DMS 273 (cell line): ENCODE measurements at regions not wholly inside any gene's neighbourhood (a gene's known extent, or its start where the extent isn't known, plus 50 kb on each side); places are given as distances from the start of the nearest gene placed in this dataset.

Experiments
- DNase-seq: peaks from one replicate; lab custom pipeline; 2025; ENCODE audit not compliant: unreplicated experiment; lab: John Stamatoyannopoulos, UW

DNA sequence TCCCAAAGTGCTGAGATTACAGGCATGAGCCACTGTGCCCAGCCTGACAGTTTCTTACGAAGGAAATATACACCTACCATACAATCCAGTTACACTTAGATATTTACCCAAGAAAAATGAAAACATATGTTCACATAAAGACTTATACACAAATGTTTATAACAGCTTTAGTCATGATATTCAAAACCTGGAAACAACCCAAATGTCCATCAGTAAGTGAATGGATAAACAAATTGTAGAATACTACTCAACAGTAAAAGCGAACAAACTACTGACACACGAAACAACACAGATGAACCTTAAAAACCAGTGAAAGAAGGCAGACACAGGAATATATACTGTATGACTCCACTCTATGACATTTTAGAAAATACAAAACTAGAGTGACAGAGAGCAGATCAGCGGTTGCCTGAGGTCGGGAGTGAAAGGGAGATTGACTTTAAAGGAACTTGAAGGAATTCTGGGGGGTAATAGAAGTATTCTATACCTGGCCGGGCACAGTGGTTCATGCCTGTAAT, 83.6 kb downstream of the SPRING1 start:
- DNase-seq = no peak

GRCh38 chr12:116651089-116651488, 86.8 kb downstream of the SPRING1 start:
- no peak for DNase-seq

DNA sequence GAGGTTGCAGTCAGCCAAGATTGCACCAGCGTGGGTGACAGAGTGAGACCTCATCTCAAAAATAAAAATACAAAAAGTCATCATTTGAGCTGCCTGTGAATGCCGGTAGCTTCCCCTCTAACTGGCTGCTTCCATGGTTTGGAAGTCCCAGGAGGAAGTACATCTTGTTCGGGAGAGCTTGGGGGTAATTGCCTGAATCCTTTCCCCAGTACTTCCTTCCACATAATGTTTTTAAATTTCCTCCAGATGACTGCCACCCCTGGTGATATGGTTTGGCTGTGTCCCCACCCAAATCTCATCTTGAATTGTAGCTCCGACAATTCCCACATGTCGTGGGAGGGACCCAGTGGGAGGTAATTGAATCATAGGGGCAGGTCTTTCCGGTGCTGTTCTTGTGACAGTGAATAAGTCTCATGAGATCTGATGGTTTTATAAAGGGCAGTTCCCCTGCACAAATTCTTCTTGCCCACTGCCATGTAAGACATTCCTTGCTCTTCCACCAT, 87.2 kb downstream of the SPRING1 start:
- no peak for DNase-seq

GRCh38 chr12:116650062-116650461, 87.8 kb downstream of the SPRING1 start:
- no peak for DNase-seq

DNA sequence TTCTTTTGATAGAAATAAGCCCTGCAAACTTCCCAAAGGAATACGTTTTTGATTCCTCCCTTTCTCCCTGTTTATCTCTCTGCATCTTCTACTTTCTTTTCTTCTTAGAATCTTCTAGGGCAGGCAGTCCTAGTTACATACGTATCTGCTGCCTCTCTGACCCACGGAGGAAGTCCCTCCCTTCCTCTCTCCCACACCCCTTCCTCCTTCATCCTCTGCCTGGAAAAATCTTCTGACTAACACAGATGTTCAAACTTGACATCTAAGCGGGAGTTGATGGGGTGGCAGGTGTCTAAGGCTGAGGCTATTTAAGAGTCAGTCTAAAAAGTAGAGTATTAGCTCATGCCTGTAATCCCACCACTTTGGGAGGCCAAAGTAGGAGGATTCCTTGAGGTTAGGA, 88.6 kb downstream of the MAP1LC3B2 start:
- DNase-seq = no peak

GRCh38 chr12:116646901-116647300, 87.7 kb downstream of the MAP1LC3B2 start:
- DNase-seq = no peak

GRCh38 chr12:116644806-116645205, 85.6 kb downstream of the MAP1LC3B2 start:
- no peak for DNase-seq

GRCh38 chr12:116642683-116643082, 83.5 kb downstream of the MAP1LC3B2 start:
- no peak for DNase-seq

- no peak for DNase-seq
Observed at GRCh38 chr12:116642106-116642505, 82.9 kb downstream of the MAP1LC3B2 start.

DNA sequence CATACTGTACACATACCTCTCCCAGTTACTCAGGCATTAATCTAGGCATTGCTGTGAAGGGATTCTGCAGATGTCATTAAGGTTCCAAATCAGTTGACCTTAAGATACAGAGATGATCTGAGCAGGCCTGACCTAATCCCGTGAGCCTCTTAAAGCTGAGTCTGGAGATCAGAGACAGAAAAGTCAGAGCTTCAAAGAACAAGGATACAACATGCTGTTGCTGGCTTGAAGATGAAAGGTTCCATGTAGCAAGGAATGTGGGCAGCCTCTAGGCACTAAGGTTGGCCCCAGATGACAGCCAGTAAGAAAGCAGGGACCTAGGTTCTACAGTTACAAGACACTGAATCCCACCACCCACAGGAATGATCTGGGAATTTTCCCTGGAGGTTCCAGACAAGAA, 81.1 kb downstream of the MAP1LC3B2 start:
- DNase-seq = no peak

DNA sequence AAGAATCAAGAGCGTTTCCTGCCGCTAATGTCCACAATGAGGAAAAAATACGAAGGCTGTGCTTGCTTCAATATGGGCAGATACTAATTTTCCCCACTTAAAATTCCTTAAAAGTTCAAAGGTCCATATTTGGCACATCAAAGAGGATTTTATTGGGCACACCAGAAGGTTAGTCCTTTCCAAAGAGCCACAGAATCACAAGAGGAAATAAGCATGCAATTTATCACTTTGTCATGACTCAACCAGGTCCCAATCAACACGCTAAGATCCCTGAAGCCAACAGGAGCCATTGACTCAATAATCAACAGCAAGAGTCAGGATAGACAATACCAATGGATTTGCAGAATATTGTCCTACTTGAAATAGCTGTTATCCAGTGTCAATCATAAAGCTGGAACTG, 80.6 kb downstream of the MAP1LC3B2 start:
- no peak for DNase-seq

DNA sequence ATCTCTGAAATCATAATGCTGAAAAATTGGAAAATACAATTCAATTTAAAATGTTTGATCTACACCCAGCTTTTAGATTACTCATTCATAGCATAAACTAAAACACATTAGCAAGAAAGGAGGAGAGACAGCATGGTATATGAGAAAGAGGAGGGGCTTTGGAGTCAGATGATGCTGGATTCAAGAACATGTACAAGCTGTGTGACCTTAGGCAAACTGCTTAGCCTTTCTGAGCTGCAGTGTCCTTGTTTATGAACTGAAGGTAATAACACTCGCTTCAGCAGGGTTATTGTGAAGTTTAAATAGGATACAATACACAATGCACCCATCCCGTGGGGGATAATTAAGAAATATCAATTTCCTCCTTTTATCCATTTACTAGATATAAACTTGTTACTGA, 79.2 kb downstream of the MAP1LC3B2 start:
- no peak for DNase-seq

DNA sequence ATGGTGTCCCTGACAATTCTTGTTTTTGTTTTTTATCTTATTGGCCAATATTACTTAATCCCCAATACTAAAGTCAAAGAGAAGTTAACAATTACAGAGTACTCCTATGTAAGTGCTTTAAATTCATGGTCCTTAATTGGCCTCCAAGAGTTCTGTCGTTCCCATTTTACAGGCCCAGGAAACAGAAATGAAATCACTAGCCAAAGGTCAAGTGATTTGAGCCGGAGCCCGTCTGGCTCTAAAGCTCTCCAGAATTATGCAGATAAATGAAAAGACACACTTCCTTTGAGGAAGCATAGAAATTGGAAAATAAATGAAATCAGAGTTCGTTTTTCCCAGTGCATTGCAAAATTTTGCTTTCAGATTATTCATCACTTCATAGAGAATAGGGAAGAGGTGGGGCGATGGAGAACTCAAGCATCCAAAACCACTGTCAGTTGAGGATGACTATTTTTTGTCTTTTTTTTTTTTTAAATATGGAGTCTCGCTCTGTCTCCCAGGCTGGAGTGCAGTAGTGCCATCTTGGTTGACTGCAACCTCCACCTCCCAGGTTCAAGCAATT, 78.5 kb downstream of the MAP1LC3B2 start:
- no peak for DNase-seq

DNA sequence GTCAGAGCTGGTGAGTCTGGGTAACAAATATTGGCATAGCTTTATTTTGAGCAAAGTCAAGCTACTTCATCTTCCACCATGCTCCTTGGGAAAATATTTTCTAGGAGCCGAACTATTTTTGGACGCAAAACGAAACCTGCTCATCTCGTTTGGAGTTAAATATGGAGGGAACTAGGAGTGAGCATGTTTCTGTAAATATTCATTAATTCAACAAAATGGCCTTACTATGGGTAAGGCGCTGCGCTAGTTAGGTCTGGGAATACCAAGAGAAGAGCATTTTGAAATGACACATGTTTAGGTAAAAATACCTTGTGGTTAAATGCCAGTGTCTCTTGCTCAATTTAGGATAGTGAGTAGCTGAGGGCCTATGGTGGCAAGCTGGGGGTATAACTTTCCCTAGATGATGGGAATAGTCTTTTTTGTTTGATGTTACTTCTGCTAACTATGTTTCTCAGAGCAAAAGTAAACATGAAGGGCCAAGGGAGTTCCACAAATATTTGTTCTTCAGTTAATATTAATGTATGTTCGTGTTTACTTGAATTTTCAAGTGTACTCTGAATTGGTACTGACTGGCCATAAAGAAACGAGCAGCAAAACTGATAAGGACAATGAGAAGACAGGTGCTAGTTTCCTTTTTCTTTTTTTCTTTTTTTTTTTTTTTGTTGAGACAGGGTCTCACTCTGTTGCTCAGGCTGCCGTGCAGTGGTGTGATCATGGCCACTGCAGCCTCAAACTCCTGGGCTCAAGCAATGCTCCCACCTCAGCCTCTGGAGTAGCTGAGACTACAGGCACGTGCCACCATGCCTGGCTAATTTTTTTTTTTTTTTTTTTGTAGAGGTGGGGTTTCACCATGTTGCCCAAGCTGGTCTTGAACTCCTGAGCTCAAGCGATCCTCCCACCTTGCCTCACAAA, 77.7 kb downstream of the MAP1LC3B2 start:
- DNase-seq = no peak

GRCh38 chr12:116635487-116635886, 76.3 kb downstream of the MAP1LC3B2 start:
- DNase-seq = no peak

DNA sequence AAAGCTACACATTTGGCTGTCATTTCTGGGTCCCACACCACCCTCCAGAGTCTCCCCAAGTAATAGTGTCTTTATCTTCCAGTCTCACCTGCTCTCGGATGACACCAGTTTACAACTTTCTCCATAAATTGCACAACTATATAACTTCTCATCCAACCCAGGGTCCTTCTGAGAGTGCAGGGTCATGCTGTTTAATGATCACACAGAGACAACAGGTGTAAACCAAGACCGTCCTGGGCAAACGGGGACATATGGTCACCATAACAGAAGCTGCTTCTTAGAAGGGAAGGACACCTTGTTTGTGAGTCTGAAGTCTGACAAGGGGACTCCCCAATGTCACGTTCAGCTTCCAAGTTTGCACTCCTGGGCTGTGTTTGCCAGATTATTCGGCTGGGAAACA, 74.3 kb downstream of the MAP1LC3B2 start:
- DNase-seq = no peak

DNA sequence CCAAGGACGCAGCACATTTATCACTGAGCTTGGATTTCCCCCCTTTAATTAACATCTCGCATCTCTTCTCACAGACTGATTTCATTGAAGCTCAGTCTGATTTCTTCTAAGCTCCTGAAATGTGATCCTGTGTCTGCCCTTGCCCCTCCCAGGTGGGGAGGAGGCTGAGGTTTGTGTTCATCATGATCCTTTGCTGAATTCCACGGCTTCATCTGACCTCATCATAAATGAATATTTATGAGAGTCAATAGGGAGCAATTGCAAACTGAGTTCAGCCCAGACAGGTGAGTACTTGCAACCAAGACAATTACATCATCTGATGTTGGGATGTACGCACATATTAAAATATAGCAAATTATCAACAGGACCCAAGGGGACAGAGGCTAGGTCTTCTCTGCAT, 72.4 kb downstream of the MAP1LC3B2 start:
- peak; percentile 25 for DNase-seq

DNA sequence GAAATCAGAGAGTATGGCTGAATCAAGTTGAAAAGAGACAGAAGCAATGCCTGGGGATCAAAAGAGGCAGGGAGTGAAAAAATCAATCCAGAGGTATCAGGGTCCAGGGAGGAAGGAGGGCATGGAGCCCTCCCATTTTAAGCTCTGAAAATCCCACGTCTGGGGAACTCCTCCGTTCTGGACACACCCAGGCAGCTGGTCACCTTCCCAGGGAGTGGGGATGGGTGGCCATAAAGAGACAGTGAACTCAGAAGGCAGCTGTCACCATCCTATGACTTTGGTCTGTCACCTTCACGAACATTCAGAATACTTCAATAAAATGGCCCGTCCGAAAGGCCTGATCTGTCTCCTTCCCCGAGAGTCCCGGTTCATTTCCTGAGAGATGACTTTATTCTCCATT, 71.6 kb downstream of the MAP1LC3B2 start:
- no peak for DNase-seq

GRCh38 chr12:116629480-116629879, 70.3 kb downstream of the MAP1LC3B2 start:
- DNase-seq = no peak

DNA sequence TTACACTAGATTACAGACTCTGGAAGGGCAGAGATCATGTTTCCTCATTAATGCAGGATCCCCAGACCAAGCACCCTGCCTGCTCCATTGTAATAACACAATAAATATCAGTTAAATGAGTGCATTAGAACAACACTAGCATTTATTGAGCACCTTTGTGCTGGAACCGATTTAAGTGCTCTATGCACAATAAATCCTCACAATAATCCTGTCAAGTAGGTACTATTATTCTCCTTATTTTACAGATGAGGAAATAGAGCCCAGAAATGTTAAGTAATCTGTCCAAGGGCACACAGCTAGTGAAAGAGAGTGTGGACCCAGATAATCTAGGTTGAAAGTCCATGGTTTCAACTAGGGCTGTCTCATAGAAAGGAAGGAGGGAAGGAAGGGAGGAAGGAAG, 69.8 kb downstream of the MAP1LC3B2 start:
- no peak for DNase-seq

DNA sequence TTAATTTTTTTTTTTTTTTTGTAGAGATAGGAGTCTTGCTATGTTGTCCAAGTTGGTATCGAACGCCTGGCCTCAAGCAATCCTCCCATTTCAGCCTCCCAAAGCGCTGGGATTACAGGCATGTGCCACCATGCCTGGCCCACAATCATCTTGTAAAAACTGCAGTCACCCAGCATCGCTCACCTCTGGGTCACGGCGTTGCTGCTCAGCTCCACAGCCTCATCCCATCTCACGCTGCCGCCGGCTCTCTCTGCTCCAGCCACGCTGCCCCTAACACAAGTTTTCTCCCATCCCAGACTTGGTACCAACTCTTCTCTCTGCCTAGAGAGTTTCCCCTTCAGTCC, 69.2 kb downstream of the MAP1LC3B2 start:
- DNase-seq = no peak
